IMR-90 (cell line): ENCODE measurements at regions not wholly inside any gene's neighbourhood (a gene's known extent, or its start where the extent isn't known, plus 50 kb on each side); places are given as distances from the start of the nearest gene placed in this dataset.

Source experiments
- ATAC-seq: fragments of 200-7000 bp; cut with Tn5 transposase; 2 replicates; pipeline ENCODE4 v1.9.1; 2020; ENCODE audit warnings: low read depth, mild to moderate bottlenecking, moderate library complexity
- BruUV-seq: library from RNA; stranded (reverse); fragments of 400-500 nt; replicated peaks from 2 replicates; lab custom pipeline; 2021; lab: Mats Ljungman, UMichigan
- CTCF ChIA-PET: fragments of 300-600 bp; formaldehyde crosslinking; extraction: SDS; loops from one replicate; lab custom pipeline; 2021; ENCODE audit warnings: antibody characterized with exemption; lab: Yijun Ruan, JAX
- POLR2A ChIA-PET: fragments of 300-600 bp; sonication (Branson Sonifier 250); formaldehyde crosslinking; loops from one replicate; lab custom pipeline; 2022; ENCODE audit warnings: antibody characterized with exemption; ENCODE audit not compliant: unreplicated experiment; lab: Charles Lee
- DNase-seq: peaks from one replicate; pipeline ENCODE4 v3.0.0; 2013
- H2AFZ ChIP-seq: replicated peaks from 2 replicates; pipeline ENCODE3; 2013; ENCODE audit warnings: low read length, mild to moderate bottlenecking; ENCODE audit not compliant: poor library complexity
- H2AK5ac ChIP-seq: 2 replicates; pipeline ENCODE4 v1.6.1; 2013; ENCODE audit warnings: low read depth, low read length, inconsistent platforms
- H2AK9ac ChIP-seq: replicated peaks from 2 replicates; pipeline ENCODE3; 2013; ENCODE audit warnings: mild to moderate bottlenecking, low read depth, low read length, moderate library complexity; ENCODE audit not compliant: poor library complexity
- H2BK120ac ChIP-seq: 2 replicates; pipeline ENCODE4 v1.6.1; 2013; ENCODE audit warnings: low read depth, low read length, inconsistent platforms
- H2BK15ac ChIP-seq: 3 replicates; pipeline ENCODE4 v1.6.1; 2013; ENCODE audit warnings: low read depth, low read length, inconsistent platforms
- H2BK20ac ChIP-seq: 2 replicates; pipeline ENCODE4 v1.6.1; 2013; ENCODE audit warnings: low read depth, mild to moderate bottlenecking, inconsistent platforms, low read length, moderate library complexity
- H2BK5ac ChIP-seq: 2 replicates; pipeline ENCODE4 v1.6.1; 2013; ENCODE audit warnings: mild to moderate bottlenecking, low read depth, low read length, inconsistent platforms; ENCODE audit not compliant: poor library complexity, severe bottlenecking
- H3K14ac ChIP-seq: replicated peaks from 2 replicates; pipeline ENCODE4 v1.6.1; 2013; ENCODE audit warnings: low read depth, low read length, inconsistent platforms
- H3K18ac ChIP-seq: 2 replicates; pipeline ENCODE4 v1.6.1; 2013; ENCODE audit warnings: low read depth, low read length, control low read depth
- H3K23ac ChIP-seq: 2 replicates; pipeline ENCODE4 v1.6.1; 2013; ENCODE audit warnings: low read depth, low read length, inconsistent platforms
- H3K27ac ChIP-seq: 2 replicates; pipeline ENCODE4 v1.5.1; 2013; ENCODE audit warnings: mild to moderate bottlenecking, control low read depth, low read length; ENCODE audit not compliant: insufficient read depth
- H3K27me3 ChIP-seq: 2 replicates; pipeline ENCODE4 v1.6.1; 2013; ENCODE audit warnings: low read length; ENCODE audit not compliant: control insufficient read depth, insufficient read depth
- H3K36me3 ChIP-seq: 2 replicates; pipeline ENCODE4 v1.6.1; 2013; ENCODE audit warnings: low read length, mixed read lengths; ENCODE audit not compliant: control insufficient read depth, insufficient read depth
- H3K4ac ChIP-seq: 2 replicates; pipeline ENCODE4 v1.6.1; 2013; ENCODE audit warnings: low read depth, low read length, inconsistent platforms
- H3K4me1 ChIP-seq: 2 replicates; pipeline ENCODE4 v1.6.1; 2013; ENCODE audit warnings: low read length, mixed read lengths; ENCODE audit not compliant: control insufficient read depth, insufficient read depth
- H3K4me2 ChIP-seq: 2 replicates; pipeline ENCODE4 v1.6.1; 2013; ENCODE audit warnings: low read depth, mild to moderate bottlenecking, control low read depth, low read length, moderate library complexity
- H3K4me3 ChIP-seq: 2 replicates; pipeline ENCODE4 v1.5.1; 2013; ENCODE audit warnings: low read depth, mild to moderate bottlenecking, control low read depth, low read length, moderate library complexity; ENCODE audit not compliant: insufficient read depth
- H3K56ac ChIP-seq: 2 replicates; pipeline ENCODE4 v1.6.1; 2013; ENCODE audit warnings: low read length, inconsistent platforms; ENCODE audit not compliant: insufficient read depth; ENCODE audit errors: extremely low read depth
- H3K79me1 ChIP-seq, 2 experiments: 2 replicates each; pipeline ENCODE4 v1.6.1; 2013; ENCODE audit warnings: low read length in 2 of 2, inconsistent platforms in 1 of 2, low read depth in 1 of 2
- H3K9ac ChIP-seq: 2 replicates; pipeline ENCODE4 v1.6.1; 2013; ENCODE audit warnings: low read depth, low read length, control low read depth
- H3K9me1 ChIP-seq: 2 replicates; pipeline ENCODE4 v1.6.1; 2013; ENCODE audit warnings: low read length, inconsistent platforms; ENCODE audit not compliant: insufficient read depth
- H3K9me3 ChIP-seq: 2 replicates; pipeline ENCODE4 v1.6.1; 2013; ENCODE audit warnings: low read length; ENCODE audit not compliant: control insufficient read depth, insufficient read depth
- H4K20me1 ChIP-seq: 2 replicates; pipeline ENCODE4 v1.6.1; 2013; ENCODE audit warnings: low read length, inconsistent platforms; ENCODE audit not compliant: insufficient read depth
- H4K5ac ChIP-seq: 2 replicates; pipeline ENCODE4 v1.6.1; 2013; ENCODE audit warnings: mild to moderate bottlenecking, low read depth, low read length, control low read depth
- H4K8ac ChIP-seq, 2 experiments: 2 replicates each; pipeline ENCODE4 v1.6.1; 2013; ENCODE audit warnings: low read depth in 2 of 2, low read length in 2 of 2, control low read depth in 1 of 2, inconsistent platforms in 1 of 2
- H4K91ac ChIP-seq: 2 replicates; pipeline ENCODE4 v1.6.1; 2013; ENCODE audit warnings: low read depth, low read length, inconsistent platforms; ENCODE audit not compliant: insufficient read depth
- POLR2A ChIP-seq: IDR thresholded peaks from 2 replicates; pipeline ENCODE4 v1.6.1; 2012; ENCODE audit warnings: mild to moderate bottlenecking, low read depth, low read length
- RCOR1 ChIP-seq: IDR thresholded peaks from 2 replicates; pipeline ENCODE4 v1.6.1; 2012; ENCODE audit warnings: mild to moderate bottlenecking, low read length, improper control_type of control experiment; ENCODE audit not compliant: insufficient replicate concordance
- WGBS, 2 experiments: methylation state at CpG; one replicate each; pipeline versions ENCODE4 v1.1.5 to v1.1.7; 2013; ENCODE audit warnings: missing lambda C conversion rate in 2 of 2; ENCODE audit not compliant: insufficient read length in 1 of 2; ENCODE audit errors: extremely low coverage in 2 of 2; 5-methylcytosine and 5-hydroxymethylcytosine counted together
- dilution Hi-C: fragments of 300-500 bp; cut with HindIII; formaldehyde crosslinking; loops from one replicate; pipeline ENCODE4 v1.14.3; 2018; ENCODE audit warnings: low sequenced_read_pairs; ENCODE audit not compliant: unreplicated experiment
- in situ Hi-C: fragments of 300-500 bp; cut with MboI; formaldehyde crosslinking; loops from 3 replicates; pipeline ENCODE4 v1.14.3; 2019; ENCODE audit warnings: low sequenced_read_pairs, inconsistent platforms, mixed read lengths
- intact Hi-C: fragments of 100-400 bp; cut with micrococcal nuclease; formaldehyde crosslinking; loops from 2 replicates; pipeline ENCODE4 v1.10.0; 2022
- TF ChIP-seq, protein P1 (sequence below): fragments of 150-350 bp; IDR thresholded peaks from 2 replicates; pipeline ENCODE4 v1.6.1; 2017; ENCODE audit warnings: mild to moderate bottlenecking, antibody characterized with exemption, low read length, low read depth
- TF ChIP-seq, protein P2 (sequence below): fragments of 150-350 bp; IDR thresholded peaks from 2 replicates; pipeline ENCODE4 v1.6.1; 2016; ENCODE audit warnings: low read depth, mild to moderate bottlenecking, low read length, moderate library complexity, borderline replicate concordance

DNA sequence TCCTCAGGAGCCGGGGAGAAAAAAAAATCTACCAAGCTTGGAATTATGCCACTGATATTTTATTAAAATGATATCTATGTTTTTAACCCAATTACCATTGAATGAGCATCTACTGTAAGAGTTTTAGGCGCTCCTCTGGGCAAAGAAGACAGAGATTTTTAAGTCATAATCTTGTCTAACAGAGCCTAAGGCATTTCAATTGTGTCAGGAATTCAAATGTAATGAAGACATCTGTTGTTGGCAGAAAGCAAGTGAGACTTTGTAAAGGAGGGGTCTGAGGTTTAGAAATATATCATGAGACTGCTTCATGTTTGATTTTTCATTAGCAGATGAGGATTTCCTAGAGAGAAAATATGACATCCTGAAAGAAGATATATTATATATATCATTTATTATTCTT, 1158.1 kb downstream of the FSTL5 start:
- Histone ChIP-seq H3K14ac (no peak overlapping the region), H4K5ac (no peak overlapping the region), H3K56ac (no peak overlapping the region), H3K4me2 (no peak overlapping the region), H3K9ac (no peak overlapping the region), H2AK5ac (no peak overlapping the region), H3K79me1 (no peaks in the 10 kb centered on the region), H3K36me3 (no peaks in the 10 kb centered on the region), H3K27me3 (no peaks in the 10 kb centered on the region), H2BK5ac (no peak overlapping the region), H2AK9ac (no peak overlapping the region), H2BK120ac (no peak overlapping the region), H3K18ac (no peak overlapping the region), H3K27ac (no peak overlapping the region), H2AFZ (no peak overlapping the region), H4K20me1 (no peaks in the 10 kb centered on the region), H4K8ac (no peak overlapping the region), H4K91ac (no peak overlapping the region), H3K4me1 (no peaks in the 10 kb centered on the region), H3K4me3 (no peak overlapping the region), H2BK20ac (no peak overlapping the region), H3K4ac (no peak overlapping the region), H3K23ac (no peak overlapping the region), H2BK15ac (no peak overlapping the region), H3K9me3 (peaks cover 13% of the 10 kb centered on the region; the same call in 1 of the 2 replicates), H3K9me1 (no peaks in the 10 kb centered on the region)
- in situ Hi-C loops (no loop called here), dilution Hi-C loops (no loop called here), intact Hi-C loops (no loop called here)
- DNase-seq (no peak), ATAC-seq (no peak)
- BruUV-seq: no TSS peak
- WGBS, 2 experiments: no CpG with 5 or more reads among the region's 2 CpGs
- POLR2A ChIA-PET: no interaction called here
- TF ChIP-seq, protein P1, sequence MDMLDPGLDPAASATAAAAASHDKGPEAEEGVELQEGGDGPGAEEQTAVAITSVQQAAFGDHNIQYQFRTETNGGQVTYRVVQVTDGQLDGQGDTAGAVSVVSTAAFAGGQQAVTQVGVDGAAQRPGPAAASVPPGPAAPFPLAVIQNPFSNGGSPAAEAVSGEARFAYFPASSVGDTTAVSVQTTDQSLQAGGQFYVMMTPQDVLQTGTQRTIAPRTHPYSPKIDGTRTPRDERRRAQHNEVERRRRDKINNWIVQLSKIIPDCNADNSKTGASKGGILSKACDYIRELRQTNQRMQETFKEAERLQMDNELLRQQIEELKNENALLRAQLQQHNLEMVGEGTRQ: no peak
- TF ChIP-seq, protein P2, sequence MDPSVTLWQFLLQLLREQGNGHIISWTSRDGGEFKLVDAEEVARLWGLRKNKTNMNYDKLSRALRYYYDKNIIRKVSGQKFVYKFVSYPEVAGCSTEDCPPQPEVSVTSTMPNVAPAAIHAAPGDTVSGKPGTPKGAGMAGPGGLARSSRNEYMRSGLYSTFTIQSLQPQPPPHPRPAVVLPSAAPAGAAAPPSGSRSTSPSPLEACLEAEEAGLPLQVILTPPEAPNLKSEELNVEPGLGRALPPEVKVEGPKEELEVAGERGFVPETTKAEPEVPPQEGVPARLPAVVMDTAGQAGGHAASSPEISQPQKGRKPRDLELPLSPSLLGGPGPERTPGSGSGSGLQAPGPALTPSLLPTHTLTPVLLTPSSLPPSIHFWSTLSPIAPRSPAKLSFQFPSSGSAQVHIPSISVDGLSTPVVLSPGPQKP: no peak
- TF ChIP-seq RCOR1: no peak
- no peak for TF ChIP-seq POLR2A
- CTCF ChIA-PET: no interaction called here
